22Rv1 (cell line): ENCODE measurements at regions not wholly inside any gene's neighbourhood (a gene's known extent, or its start where the extent isn't known, plus 50 kb on each side); places are given as distances from the start of the nearest gene placed in this dataset.
A peak's percentile ranks its signal among the peaks of the same experiment; 100 is the strongest.

Source experiments
- H3K27ac ChIP-seq: fragments of 450-650 bp; 2 replicates; pipeline ENCODE4 v1.5.1; 2017
- CTCF ChIP-seq: fragments of 450-650 bp; IDR thresholded peaks from 2 replicates; pipeline ENCODE4 v1.5.1; 2017; ENCODE audit warnings: mild to moderate bottlenecking
- ZFX ChIP-seq: fragments of 450-650 bp; IDR thresholded peaks from 2 replicates; pipeline ENCODE4 v1.6.1; 2017; ENCODE audit warnings: antibody characterized with exemption, borderline replicate concordance

DNA sequence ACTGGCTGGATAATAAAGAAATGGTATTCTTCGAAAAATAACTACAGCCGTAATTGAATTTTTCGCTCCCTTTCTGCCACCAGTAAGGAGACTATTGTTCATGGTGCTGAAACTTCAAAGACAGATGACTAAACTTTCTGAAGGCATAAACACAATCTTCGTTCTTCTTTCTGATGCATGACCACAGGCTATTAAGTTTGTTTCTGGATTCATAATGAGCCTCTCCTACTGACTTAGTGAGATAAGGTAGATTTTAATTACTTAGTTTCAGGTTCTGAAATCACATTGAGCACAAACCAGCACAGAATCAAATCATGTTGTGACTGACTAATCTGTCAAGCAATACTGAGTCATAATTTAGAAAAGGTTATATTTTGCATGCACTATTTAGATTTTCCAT, 441.8 kb upstream of the CCNG1 start:
- H3K27ac ChIP-seq: no peak overlapping the region
- no peak for TF ChIP-seq CTCF
- no peak for TF ChIP-seq ZFX

DNA sequence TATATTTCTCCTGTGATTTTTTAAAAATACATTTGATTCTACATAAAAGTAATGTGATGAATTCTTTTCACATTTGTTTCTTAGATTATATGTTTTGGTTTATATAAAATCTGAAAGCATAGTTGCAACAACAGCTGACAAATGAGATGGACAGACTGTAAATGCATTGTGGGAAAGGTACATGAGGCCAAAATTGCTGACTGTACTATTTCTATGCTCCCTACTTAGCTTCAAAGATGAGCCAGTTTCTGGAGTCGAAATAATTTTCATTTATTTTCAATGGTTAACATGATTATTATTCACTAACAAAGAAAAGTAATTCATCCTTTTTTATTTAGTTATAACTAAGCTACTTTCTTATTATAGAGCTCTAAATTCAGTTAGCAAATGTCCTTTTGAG, 441.3 kb upstream of the CCNG1 start:
- H3K27ac ChIP-seq: no peak overlapping the region
- TF ChIP-seq ZFX (no peak), CTCF (no peak)

- TF ChIP-seq CTCF: peak; percentile 20
- no peak for TF ChIP-seq ZFX
- no peak overlapping the region for H3K27ac ChIP-seq
These were observed 431.4 kb upstream of the CCNG1 start for GRCh38 chr5:163005949-163006348.

DNA sequence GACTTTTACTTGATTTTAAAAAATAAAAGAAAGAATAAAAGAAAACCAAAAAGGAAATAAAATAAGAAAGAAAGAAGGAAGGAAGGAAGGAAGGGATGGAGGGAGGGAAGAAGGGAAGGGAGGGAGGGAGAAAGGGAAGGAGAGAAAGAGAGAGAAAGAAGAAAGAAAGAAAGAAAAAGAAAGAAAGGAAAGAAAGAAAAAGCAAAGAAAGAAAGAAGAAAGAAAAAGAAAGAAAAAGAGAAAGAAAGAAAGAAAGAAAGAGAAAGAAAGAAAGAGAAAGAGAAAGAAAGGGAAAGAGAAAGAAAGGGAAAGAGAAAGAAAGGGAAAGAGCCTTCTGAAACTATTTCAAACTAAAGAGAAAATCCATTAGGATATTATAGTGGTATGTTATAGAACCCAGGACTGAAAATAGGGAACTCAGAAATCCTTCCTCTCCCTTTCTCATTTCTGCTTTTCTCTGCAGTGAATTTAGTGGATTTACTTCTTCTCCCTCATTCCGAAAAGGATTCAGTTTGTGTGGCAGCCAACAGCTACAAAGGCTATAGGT, 414.7 kb upstream of the CCNG1 start:
- TF ChIP-seq ZFX (no peak), CTCF (no peak)

GRCh38 chr5:163023846-163024245, 413.5 kb upstream of the CCNG1 start:
- TF ChIP-seq ZFX: no peak
- no peak for TF ChIP-seq CTCF

More for the DNA sequence above, 414.7 kb upstream of the CCNG1 start:
- no peak overlapping the region for H3K27ac ChIP-seq

GRCh38 chr5:163024936-163025335, 412.5 kb upstream of the CCNG1 start:
- TF ChIP-seq CTCF (no peak), ZFX (no peak)
- no peak overlapping the region for H3K27ac ChIP-seq

More at GRCh38 chr5:163023846-163024245, 413.5 kb upstream of the CCNG1 start:
- H3K27ac ChIP-seq: no peak overlapping the region

DNA sequence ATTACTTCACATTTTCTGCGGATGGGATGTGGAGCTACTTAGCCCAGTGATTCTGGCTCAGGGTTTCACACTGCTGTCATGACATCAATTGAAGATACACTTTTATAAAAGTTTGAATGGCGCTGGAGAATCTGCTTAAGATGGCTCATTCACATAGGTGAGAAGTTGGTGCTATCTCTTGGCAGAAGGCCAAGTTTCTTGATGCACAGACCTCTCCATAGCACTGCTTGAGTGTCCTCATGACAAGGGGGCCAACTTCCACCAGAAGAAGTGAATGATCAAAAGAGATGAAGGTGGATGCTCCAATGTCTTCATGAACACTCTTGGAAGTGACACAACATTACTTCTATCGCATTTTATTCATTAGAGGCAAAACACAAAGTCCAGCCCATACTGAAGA, 403.7 kb upstream of the CCNG1 start:
- no peak for TF ChIP-seq CTCF
- no peak overlapping the region for H3K27ac ChIP-seq
